Tibial nerve (tissue), 4 donors: ENCODE measurements at regions not wholly inside any gene's neighbourhood (a gene's known extent, or its start where the extent isn't known, plus 50 kb on each side); places are given as distances from the start of the nearest gene placed in this dataset.

Source experiments
- DNase-seq, 2 donors: peaks; one replicate each; pipeline ENCODE4 v3.0.0-alpha.2; 2019; ENCODE audit warnings: low spot score in 2 of 2
- H3K27ac ChIP-seq, 4 donors: fragments of 200-600 bp; sonication (generic) in 3 of 4; one replicate each; pipeline ENCODE4 v1.5.1; 2017 to 2019; ENCODE audit warnings: mild to moderate bottlenecking in 1 of 4
- H3K27me3 ChIP-seq, 2 donors: fragments of 200-600 bp; sonication (generic) in 1 of 2; one replicate each; pipeline versions ENCODE4 v1.5.1 to v1.6.0; 2017 to 2019
- H3K36me3 ChIP-seq, 3 donors: fragments of 200-600 bp; sonication (generic); one replicate each; pipeline ENCODE4 v1.5.1; 2018 to 2019
- H3K4me1 ChIP-seq, 4 donors: fragments of 200-600 bp; sonication (generic) in 3 of 4; one replicate each; pipeline ENCODE4 v1.5.1; 2017 to 2019
- H3K4me3 ChIP-seq, 4 donors: fragments of 200-600 bp; sonication (generic) in 3 of 4; one replicate each; pipeline ENCODE4 v1.5.1; 2017 to 2019; ENCODE audit warnings: mild to moderate bottlenecking in 1 of 4, moderate library complexity in 1 of 4
- H3K9me3 ChIP-seq, 4 donors: fragments of 200-600 bp; sonication (generic) in 3 of 4; one replicate each; pipeline ENCODE4 v1.5.1; 2017 to 2019
- EP300 ChIP-seq, 2 donors: sonication (generic); formaldehyde crosslinking; IDR thresholded peaks; one replicate each; pipeline ENCODE4 v1.6.1; 2017; ENCODE audit warnings: antibody characterized with exemption in 2 of 2, mild to moderate bottlenecking in 1 of 2
- POLR2A ChIP-seq, 2 donors: fragments of 450-650 bp; IDR thresholded peaks; one replicate each; pipeline ENCODE4 v1.6.1; 2017; ENCODE audit warnings: antibody characterized with exemption in 2 of 2, mild to moderate bottlenecking in 2 of 2, moderate library complexity in 2 of 2
- WGBS, 2 donors: methylation state at CpG; one replicate each; pipeline ENCODE4 v1.1.5; 2018; 5-methylcytosine and 5-hydroxymethylcytosine counted together
- TF ChIP-seq, protein P1 (sequence below), 5 experiments: fragments of 200-600 bp in 3 of 5; fragments of 450-650 bp in 2 of 5; sonication (generic) in 3 of 5; IDR thresholded peaks; one replicate each; pipeline ENCODE4 v1.5.1; 2016 to 2019; ENCODE audit warnings: antibody characterized with exemption in 5 of 5, mild to moderate bottlenecking in 3 of 5, moderate library complexity in 2 of 5

DNA sequence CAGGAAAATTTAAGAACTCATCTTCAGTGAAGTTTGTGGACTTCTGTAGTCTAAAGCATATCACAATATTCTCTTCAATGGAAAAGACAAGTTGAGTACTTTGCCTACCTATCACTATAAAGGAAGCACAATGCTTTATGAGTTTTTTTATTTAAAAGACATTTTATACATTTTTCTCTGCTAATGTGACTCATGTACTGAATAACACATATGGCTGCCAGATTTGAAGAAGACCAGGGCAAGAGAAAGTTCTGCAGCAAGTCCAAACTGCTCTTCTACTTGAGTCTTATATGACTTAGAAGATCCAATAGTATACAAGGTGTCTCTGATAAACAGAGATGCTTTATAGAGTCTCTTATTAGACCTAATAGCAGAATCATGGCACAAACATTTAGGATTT is 978.4 kb downstream of the TLE4 start:
- Histone ChIP-seq H3K27me3 (no peaks in the 10 kb centered on the region), H3K36me3 (no peaks in the 10 kb centered on the region), H3K4me3 (no peak overlapping the region), H3K9me3 (no peaks in the 10 kb centered on the region), H3K4me1 (peaks cover 0 to 6% (median 0%) of the 10 kb centered on the region in 4 donors), H3K27ac (no peak overlapping the region)
- TF ChIP-seq EP300 (IDR thresholded peaks at IDR 0.05) (no peak), POLR2A (IDR thresholded peaks at IDR 0.05) (no peak)
- TF ChIP-seq, protein P1, sequence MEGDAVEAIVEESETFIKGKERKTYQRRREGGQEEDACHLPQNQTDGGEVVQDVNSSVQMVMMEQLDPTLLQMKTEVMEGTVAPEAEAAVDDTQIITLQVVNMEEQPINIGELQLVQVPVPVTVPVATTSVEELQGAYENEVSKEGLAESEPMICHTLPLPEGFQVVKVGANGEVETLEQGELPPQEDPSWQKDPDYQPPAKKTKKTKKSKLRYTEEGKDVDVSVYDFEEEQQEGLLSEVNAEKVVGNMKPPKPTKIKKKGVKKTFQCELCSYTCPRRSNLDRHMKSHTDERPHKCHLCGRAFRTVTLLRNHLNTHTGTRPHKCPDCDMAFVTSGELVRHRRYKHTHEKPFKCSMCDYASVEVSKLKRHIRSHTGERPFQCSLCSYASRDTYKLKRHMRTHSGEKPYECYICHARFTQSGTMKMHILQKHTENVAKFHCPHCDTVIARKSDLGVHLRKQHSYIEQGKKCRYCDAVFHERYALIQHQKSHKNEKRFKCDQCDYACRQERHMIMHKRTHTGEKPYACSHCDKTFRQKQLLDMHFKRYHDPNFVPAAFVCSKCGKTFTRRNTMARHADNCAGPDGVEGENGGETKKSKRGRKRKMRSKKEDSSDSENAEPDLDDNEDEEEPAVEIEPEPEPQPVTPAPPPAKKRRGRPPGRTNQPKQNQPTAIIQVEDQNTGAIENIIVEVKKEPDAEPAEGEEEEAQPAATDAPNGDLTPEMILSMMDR (IDR thresholded peaks at IDR 0.05) = no peak
- no peak for DNase-seq

DNA sequence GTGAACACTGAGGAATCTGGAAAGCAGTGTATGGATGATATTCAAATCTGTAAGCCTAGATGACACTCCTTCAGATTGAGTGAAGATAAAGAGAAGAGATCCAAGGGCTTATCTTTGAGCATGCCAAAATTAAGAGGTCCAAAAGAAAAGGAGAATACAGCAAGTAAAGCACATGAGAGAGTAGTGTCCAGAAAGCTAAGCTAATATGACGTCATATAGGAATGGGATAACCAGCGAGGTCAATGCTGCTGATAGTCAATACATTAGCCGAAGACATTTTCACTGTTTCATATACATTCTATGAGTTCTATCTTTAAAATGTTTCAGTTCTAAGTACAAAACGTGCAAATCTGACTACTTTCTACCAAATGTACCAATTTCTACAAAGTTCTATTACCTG is 975.8 kb downstream of the TLE4 start:
- Histone ChIP-seq H3K4me3 (no peak overlapping the region), H3K9me3 (peaks cover 0 to 5% (median 2%) of the 10 kb centered on the region in 4 donors), H3K4me1 (peaks cover 0 to under 1% (median 0%) of the 10 kb centered on the region in 4 donors), H3K27ac (no peak overlapping the region), H3K27me3 (no peaks in the 10 kb centered on the region), H3K36me3 (no peaks in the 10 kb centered on the region)
- DNase-seq = no peak
- 72 to 80% methylated on average over 4 of the region's 4 CpGs for WGBS, 2 donors
- no peak for TF ChIP-seq POLR2A (IDR thresholded peaks at IDR 0.05)
- no peak for TF ChIP-seq EP300 (IDR thresholded peaks at IDR 0.05)
- TF ChIP-seq, protein P1 (IDR thresholded peaks at IDR 0.05) = no peak

DNA sequence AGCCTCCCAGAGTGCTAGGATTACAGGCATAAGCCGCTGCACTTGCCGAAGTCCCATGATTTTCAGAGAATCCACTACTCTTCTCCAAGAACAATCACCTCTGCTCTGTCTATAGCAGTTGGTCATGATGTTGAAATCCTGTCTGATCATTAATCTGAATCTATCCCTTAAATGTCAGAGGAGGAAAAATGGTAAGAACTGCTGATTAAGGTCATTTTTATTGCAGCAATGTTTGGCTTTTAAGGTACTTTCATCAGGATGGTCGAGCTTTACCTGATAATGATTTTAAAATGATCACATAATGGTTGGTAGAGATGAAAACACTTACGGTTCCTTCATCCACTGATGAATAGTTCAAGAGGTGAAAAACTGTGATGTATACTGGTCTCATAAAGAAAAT is 968.6 kb downstream of the TLE4 start:
- WGBS, 2 donors = 89 to 92% methylated on average over 4 of the region's 4 CpGs
- peaks cover 0 to 5% (median 2%) of the 10 kb centered on the region in 4 donors for H3K9me3 ChIP-seq

DNA sequence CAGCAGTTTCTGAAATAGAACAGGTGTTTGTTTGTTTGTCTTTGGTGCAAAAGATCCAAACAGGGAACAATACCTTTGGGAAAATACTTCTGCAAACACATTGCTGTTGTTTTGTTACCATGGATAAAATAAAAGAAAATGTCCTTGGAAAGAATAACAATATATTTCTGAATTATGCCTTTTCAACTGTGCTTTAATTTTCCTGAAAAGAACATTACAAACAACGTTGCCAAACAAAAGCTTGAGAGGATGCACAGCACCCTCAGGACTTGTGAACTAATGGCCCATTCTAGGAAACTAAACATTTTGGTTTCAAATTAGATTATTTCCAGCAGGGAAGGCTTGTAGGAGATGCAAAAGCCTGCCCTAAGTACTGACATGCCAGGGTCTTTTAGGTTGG is 967.2 kb downstream of the TLE4 start:
- Histone ChIP-seq H3K9me3 (no peaks in the 10 kb centered on the region), H3K27ac (no peak overlapping the region), H3K27me3 (no peaks in the 10 kb centered on the region), H3K4me1 (no peaks in the 10 kb centered on the region), H3K4me3 (no peak overlapping the region), H3K36me3 (no peaks in the 10 kb centered on the region)
- no peak for DNase-seq
- TF ChIP-seq, protein P1 (IDR thresholded peaks at IDR 0.05) = no peak
- no peak for TF ChIP-seq POLR2A (IDR thresholded peaks at IDR 0.05)
- TF ChIP-seq EP300 (IDR thresholded peaks at IDR 0.05) = no peak
- WGBS, 2 donors = 26 to 27% methylated on average over 1 of the region's 1 CpG

More for the DNA sequence above, 968.6 kb downstream of the TLE4 start:
- Histone ChIP-seq H3K27me3 (no peaks in the 10 kb centered on the region), H3K4me3 (no peak overlapping the region), H3K27ac (no peak overlapping the region), H3K4me1 (no peaks in the 10 kb centered on the region), H3K36me3 (no peaks in the 10 kb centered on the region)
- TF ChIP-seq, protein P1 (IDR thresholded peaks at IDR 0.05) = no peak
- TF ChIP-seq POLR2A (IDR thresholded peaks at IDR 0.05) (no peak), EP300 (IDR thresholded peaks at IDR 0.05) (no peak)
- no peak for DNase-seq

DNA sequence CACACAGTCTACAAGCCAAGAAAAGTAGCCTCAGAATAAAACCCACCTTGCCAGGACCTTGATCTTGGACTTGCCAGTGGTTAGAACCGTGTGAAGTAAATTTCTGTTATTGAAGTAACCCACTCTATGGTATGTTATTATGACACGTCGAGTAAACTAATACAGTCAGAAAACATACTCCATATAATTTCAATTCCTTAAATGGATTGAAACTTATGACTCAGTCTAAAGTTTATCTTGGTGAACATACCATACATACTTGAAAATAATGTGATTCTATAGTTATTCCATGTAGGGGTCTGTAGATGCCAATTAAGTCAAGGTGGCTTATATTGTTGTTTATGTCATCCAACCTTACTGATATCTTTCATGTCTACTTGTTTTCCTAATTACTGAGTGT is 950.7 kb downstream of the TLE4 start:
- Histone ChIP-seq H3K4me1 (no peaks in the 10 kb centered on the region), H3K27ac (no peak overlapping the region), H3K9me3 (peaks cover 0 to 22% (median 1%) of the 10 kb centered on the region in 4 donors), H3K4me3 (no peak overlapping the region), H3K36me3 (no peaks in the 10 kb centered on the region), H3K27me3 (no peaks in the 10 kb centered on the region)
- WGBS, 2 donors = 88 to 89% methylated on average over 3 of the region's 3 CpGs
- no peak for DNase-seq
- TF ChIP-seq, protein P1 (IDR thresholded peaks at IDR 0.05) = no peak
- TF ChIP-seq EP300 (IDR thresholded peaks at IDR 0.05) (no peak), POLR2A (IDR thresholded peaks at IDR 0.05) (no peak)
